CD1c-positive myeloid dendritic cell (primary cell): ENCODE measurements at regions not wholly inside any gene's neighbourhood (a gene's known extent, or its start where the extent isn't known, plus 50 kb on each side); places are given as distances from the start of the nearest gene placed in this dataset.
"Not testable (repeated sequence)": the region's sequence is repeated elsewhere in the genome, so short reads cannot be mapped to it uniquely, and the experiment has no call there.

Experiments
- DNase-seq: peaks from one replicate; pipeline ENCODE4 v3.0.0-alpha.2; 2016; ENCODE audit errors: extremely low spot score

DNA sequence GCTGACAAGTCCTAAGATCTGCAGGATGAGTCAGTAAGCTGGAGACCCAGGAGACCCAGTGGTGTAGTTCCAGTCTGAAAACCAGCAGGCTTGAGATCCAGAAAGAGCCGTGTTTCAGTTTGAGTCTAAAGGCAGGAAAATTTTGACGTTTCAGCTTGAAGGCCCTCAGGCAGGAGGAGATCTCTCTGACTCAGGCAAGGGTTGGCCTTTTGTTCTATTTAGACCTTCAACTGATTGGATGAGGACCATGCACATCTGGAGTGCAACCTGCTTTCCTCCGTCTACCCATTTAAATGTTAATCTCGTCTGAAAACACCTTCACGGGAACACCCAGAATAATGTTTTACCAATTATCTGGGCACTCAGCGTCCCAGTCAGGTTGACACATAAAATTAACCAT is 69.5 kb downstream of the NPIPA7 start:
- DNase-seq: not testable (repeated sequence)

- DNase-seq: not testable (repeated sequence)
Observed at GRCh38 chr16:16449712-16450237, 70.8 kb downstream of the NPIPA7 start.

GRCh38 chr16:16451721-16452410 is 72.9 kb downstream of the NPIPA7 start:
- not testable (repeated sequence) for DNase-seq

DNA sequence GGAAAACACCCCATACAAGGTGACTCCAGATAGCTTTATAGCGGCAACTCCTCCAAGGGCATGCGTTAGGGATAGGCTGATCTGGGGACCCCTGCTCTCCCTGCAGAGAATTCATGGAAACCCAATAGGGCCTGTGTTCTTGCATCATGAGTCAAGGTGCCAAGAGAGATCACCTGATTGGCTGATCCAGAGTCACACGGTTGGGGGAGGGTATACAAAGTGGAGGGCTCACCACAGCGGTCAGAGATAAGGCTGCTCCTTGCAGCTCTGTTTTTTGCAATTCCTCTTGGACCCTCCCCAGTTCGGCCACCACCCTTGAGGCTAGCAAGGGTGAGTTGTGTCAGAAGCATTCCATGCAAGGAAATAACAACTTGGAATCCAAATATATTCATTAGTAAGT is 79.6 kb downstream of the NPIPA7 start:
- DNase-seq: not testable (repeated sequence)

DNA sequence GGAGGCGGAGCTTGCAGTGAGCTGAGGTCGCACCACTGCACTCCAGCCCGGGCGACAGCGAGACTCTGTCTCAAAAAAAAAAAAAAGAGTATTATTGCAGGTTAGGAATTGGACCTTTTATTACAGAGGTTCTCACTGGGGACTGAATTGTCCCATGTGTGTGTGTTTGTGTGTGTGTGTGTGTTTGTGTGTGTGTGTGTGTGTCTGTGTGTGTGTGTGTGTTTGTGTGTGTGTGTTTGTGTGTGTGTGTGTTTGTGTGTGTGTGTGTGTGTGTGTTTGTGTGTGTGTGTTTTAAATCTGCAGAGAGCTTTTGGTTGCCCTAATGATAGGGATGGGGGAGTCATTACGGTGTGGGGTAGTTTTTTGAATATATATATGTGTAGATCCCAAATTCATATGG is 84.9 kb downstream of the NPIPA7 start:
- not testable (repeated sequence) for DNase-seq

DNA sequence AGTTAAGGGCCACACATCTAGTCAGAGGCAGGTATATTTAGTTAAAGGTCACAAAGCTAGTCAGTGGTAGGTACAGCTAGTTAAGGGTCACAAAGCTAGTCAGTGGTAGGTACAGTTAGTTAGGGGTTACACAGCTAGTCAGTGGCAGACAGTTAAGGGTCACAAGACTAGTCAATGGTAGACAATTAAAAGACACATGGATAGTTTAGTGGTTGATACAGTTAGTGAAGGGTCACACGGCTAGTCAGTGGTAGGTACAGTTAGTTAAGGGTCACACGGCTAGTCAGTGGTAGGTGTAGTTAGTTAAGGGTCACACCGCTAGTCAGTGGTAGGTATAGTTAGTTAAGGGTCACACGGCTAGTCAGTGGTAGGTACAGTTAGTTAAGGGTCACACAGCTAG is 110.0 kb downstream of the NPIPA7 start:
- not testable (repeated sequence) for DNase-seq

DNA sequence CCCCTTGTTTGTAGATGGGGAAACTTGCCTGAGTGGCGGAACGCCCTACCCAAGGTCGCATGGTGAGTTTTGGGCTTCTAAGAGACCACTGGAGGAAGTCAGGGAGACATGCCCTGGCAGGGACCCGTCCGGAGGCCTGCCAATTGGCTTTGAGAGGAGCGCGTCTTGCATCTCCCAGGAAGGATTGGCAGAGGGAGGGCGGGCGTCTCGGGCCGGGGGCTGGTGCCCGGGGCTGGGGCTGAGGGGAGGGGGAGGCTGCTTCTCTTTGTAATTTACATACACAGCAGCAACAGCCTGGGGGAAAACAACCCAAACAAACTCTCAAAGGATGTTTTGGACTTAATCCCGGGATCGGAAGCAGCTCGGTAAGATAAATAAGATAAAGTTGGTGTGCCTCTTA is 110.5 kb downstream of the NPIPA7 start:
- not testable (repeated sequence) for DNase-seq

DNA sequence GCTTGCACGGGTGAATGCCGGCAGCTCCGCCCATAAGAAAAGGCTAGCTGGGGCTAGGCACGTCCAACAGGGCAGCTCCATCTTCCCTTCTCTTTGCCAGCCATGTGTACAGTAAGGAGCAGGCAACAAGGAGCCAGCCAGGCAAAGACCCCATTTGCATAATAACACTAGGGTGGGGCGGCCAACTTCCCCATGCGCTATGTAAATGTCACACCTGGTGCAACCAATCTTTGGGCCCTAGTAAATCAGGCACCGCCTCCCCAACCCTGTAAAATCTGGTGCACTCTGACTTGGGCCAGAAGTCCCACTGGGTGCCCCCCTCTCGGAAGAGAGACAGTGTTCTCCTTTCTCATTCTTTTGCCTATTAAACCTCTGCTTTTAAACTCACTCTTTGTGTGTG is 115.2 kb downstream of the NPIPA7 start:
- not testable (repeated sequence) for DNase-seq

DNA sequence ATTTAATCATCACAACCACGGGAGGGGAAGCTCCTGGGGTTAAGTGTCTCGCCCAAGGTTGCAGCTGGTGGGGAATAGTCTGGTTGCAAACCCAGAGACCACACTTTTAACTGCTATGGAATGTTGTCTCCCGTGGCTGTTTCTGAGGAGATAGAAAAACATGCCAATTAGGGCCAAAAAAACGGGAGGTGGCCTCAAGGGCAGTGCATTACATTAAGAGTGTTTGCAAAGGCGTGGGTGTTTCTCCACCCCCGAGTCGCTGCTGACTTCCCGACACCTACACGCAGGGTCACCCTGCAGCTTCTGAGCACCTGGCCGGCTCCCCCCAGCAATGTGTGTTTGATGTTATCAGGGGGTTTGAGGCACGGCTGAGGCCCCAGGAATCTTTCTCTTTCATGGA is 116.1 kb downstream of the NPIPA7 start:
- not testable (repeated sequence) for DNase-seq

DNA sequence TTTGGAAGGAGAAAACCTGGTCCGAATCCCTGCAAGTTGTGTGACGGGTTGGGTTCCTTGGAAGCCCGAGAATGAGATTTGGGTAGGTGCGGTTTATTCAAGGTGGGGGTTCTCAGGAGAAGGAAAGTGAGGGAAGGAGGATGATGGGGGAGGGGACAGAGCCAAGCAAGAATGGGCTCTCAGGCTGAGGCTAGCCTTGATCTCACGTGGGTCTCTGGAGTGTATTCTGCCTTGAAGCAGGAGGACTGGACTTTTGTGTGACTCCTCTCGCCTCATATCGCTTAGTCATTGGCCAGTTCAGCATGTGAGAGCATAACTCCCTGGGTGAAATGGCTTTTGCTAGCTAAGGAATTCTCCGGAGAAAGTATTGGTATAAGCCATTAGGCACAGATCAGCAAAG is 120.9 kb downstream of the NPIPA7 start:
- DNase-seq: not testable (repeated sequence)

DNA sequence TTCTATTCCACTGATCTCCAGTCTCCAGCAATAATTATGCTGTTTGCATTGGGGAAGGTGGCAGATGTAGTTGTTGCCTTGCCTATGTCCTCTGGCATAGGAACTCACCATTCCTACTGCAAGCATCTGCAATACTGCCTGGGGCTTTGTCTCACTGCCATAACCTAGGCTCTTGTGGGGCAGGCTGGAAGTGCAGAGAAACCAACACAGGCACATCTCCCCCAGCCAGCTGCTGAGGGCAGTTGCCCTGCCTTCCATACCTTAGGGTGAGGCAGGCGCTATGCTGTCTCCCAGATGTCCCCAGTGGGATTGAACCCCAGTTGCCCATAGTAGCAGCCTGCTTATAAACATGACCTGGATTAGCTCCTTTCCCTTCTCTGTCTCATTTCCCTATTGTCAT is 128.1 kb downstream of the NPIPA7 start:
- not testable (repeated sequence) for DNase-seq

GRCh38 chr16:16508344-16508743 is 129.4 kb downstream of the NPIPA7 start:
- not testable (repeated sequence) for DNase-seq

GRCh38 chr16:16519395-16519794 is 140.5 kb downstream of the NPIPA7 start:
- not testable (repeated sequence) for DNase-seq

DNA sequence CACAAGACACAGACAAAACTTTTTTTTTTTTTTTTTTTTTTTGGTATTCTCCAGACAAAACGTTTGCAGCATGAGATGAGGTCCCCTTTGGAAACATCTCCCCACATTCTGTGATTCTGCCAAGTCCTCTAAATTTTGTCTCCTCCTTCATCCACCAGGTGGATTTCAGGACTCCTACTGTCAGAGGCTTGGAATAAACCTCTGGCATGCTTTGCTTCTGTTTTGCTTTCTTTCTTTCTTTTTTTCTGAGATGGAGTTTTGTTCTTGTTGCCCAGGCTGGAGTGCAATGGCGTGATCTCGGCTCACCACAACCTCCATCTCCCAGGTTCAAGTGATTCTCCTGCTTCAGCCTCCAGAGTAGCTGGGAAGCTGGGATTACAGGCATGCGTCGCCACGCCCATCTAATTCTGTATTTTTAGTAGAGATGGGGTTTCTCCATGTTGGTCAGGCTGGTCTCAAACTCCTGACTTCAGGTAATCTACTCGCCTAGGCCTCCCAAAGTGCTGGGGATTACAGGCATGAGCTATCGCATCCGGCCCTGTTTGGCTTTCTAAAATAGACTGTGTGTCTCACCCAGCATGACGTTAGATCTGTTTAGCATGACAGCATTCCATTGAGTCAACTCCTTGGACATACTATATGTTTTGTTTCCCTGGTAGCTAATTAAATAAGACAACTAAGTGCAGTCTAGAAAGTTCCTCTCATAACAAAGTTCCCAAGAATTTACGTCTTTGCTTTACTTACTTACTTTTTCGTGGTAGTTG is 142.5 kb downstream of the NPIPA7 start:
- DNase-seq: not testable (repeated sequence)

DNA sequence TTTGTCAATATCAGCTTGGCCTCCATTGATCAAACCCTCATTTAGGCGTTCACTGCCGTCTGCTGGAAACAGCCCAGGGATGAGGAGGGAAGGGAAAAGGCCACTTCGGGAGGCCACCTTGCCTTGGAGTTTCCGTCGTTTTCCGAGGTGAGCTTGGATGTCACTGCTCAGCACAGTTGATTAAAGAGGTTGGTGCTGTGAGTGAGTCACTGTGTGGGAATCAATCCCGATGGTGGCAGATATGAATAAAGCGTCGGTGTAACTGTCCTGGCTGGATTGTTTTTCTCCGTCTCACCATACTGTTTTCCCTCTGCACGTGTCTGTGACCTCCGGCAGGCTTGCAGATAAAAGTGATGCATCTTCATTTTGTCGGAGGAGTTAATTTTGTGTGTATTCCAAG is 148.1 kb downstream of the NPIPA7 start:
- not testable (repeated sequence) for DNase-seq

DNA sequence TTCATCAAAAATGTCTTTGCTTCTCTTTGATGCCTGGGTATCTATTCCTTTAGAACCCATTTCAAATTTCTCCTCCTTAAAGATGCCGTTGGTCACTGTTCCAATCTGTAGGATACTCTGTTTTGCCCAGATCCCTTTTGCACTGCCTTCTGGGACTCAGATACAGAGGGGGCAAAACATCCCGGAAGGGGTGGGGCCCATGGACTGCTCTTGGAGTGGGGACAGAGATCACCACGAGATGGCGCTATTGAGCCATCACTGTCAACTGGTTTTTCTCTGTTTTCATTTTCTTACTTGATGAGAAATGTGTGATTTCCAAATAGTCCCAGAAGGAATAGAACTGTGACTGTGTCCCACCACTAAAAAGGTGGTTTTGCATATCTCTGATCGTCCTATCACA is 151.8 kb downstream of the NPIPA7 start:
- not testable (repeated sequence) for DNase-seq

GRCh38 chr16:16535565-16535964 is 156.6 kb downstream of the NPIPA7 start:
- DNase-seq: not testable (repeated sequence)

DNA sequence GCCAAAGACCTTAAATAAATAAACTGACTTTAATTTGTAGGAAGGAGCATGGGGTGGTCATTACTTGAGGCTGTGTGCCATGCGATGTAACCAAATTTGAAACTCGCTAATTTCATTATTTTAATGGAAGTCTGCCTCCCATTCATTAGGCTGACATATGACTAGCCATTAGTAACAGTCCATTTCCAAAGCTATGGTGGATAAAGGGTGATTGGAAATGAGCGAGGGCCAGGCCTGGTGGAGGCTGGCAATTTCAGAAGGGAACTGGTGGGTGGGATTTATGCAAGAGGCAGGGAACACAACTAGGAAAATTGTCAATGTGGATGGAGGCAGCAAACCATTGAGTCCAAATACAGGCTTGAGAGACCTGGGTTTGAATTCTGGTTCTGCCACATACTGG is 157.2 kb downstream of the NPIPA7 start:
- not testable (repeated sequence) for DNase-seq

- not testable (repeated sequence) for DNase-seq
Observed at GRCh38 chr16:16549710-16550109, 170.8 kb downstream of the NPIPA7 start.

DNA sequence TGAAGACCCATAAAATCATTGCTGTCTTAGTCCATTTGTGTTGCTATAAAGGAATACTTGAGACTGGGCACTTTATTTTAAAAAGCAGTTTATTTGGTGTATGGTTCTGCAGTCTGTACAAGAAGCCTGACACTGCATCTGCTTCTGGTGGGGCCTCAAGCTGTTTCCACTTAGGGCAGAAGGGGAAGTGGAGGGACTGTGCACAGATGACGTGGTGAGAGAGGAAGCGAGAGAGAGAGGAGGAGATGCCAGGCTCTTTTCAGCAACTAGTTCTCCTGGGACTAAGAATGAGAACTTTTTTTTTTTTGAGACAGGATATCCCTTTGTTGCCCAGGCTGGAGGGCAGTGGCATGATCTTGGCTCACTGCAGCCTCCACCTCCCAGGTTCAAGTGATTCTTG is 171.9 kb downstream of the NPIPA7 start:
- not testable (repeated sequence) for DNase-seq

- not testable (repeated sequence) for DNase-seq
Observed at GRCh38 chr16:16552819-16553340, 173.9 kb downstream of the NPIPA7 start.

GRCh38 chr16:16559179-16559740 is 180.3 kb downstream of the NPIPA7 start:
- DNase-seq: not testable (repeated sequence)
